Chondrocyte (in vitro differentiated cells): ENCODE measurements at regions not wholly inside any gene's neighbourhood (a gene's known extent, or its start where the extent isn't known, plus 50 kb on each side); places are given as distances from the start of the nearest gene placed in this dataset.

ENCODE experiments used
- DNase-seq: peaks from one replicate; pipeline ENCODE4 v3.0.0; 2021; ENCODE audit warnings: mixed read lengths, low spot score
- H3K27ac Mint-ChIP-seq: one replicate; pipeline ENCODE4 v1.8.0; 2021; ENCODE audit warnings: mild to moderate bottlenecking, moderate library complexity, mixed read lengths; ENCODE audit not compliant: unreplicated experiment
- H3K27me3 Mint-ChIP-seq: 2 replicates; pipeline ENCODE4 v1.8.0; 2021; ENCODE audit warnings: low read depth, mixed read lengths
- H3K36me3 Mint-ChIP-seq: 2 replicates; pipeline ENCODE4 v1.8.0; 2021; ENCODE audit warnings: low read depth, mixed read lengths
- H3K4me1 Mint-ChIP-seq: 2 replicates; pipeline ENCODE4 v1.8.0; 2021; ENCODE audit warnings: low read depth, mild to moderate bottlenecking, mixed read lengths
- H3K4me3 Mint-ChIP-seq: one replicate; pipeline ENCODE4 v1.8.0; 2021; ENCODE audit warnings: mild to moderate bottlenecking, moderate library complexity, mixed read lengths; ENCODE audit not compliant: unreplicated experiment
- H3K9me3 Mint-ChIP-seq: 2 replicates; pipeline ENCODE4 v1.8.0; 2021; ENCODE audit warnings: low read depth, mixed read lengths
- TF ChIP-seq, protein P1 (sequence below): fragments of 200-600 bp; sonication (generic); IDR thresholded peaks from 2 replicates; pipeline ENCODE4 v1.5.0; 2021; ENCODE audit warnings: antibody characterized with exemption, mild to moderate bottlenecking, moderate library complexity

DNA sequence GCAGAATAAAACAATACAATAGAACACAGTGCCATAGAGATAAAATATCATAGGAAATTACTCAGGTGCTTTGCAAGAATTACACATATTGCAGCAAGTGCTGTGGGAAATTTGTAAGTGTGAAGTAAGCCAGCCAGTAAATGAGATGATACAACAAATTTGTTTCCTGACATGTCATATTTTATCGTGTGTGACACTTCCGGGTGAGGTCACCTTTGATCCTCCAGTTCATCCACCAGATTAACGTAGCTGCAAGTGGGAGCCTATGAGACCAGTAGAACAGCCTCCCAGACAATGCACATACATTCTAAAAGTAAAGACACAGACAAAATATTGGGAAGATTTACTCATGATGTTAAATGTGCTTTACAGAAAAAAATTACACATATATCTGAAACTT is 72.2 kb downstream of the PRDM9 start:
- H3K36me3 Mint-ChIP-seq: no peaks in the 10 kb centered on the region
- peaks cover 3% of the 10 kb centered on the region for H3K4me1 Mint-ChIP-seq
- H3K27ac Mint-ChIP-seq: no peak overlapping the region
- H3K4me3 Mint-ChIP-seq: no peak overlapping the region
- DNase-seq: no peak
- TF ChIP-seq, protein P1, sequence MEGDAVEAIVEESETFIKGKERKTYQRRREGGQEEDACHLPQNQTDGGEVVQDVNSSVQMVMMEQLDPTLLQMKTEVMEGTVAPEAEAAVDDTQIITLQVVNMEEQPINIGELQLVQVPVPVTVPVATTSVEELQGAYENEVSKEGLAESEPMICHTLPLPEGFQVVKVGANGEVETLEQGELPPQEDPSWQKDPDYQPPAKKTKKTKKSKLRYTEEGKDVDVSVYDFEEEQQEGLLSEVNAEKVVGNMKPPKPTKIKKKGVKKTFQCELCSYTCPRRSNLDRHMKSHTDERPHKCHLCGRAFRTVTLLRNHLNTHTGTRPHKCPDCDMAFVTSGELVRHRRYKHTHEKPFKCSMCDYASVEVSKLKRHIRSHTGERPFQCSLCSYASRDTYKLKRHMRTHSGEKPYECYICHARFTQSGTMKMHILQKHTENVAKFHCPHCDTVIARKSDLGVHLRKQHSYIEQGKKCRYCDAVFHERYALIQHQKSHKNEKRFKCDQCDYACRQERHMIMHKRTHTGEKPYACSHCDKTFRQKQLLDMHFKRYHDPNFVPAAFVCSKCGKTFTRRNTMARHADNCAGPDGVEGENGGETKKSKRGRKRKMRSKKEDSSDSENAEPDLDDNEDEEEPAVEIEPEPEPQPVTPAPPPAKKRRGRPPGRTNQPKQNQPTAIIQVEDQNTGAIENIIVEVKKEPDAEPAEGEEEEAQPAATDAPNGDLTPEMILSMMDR: no peak
- no peaks in the 10 kb centered on the region for H3K27me3 Mint-ChIP-seq
- H3K9me3 Mint-ChIP-seq: peaks cover under 1% of the 10 kb centered on the region

DNA sequence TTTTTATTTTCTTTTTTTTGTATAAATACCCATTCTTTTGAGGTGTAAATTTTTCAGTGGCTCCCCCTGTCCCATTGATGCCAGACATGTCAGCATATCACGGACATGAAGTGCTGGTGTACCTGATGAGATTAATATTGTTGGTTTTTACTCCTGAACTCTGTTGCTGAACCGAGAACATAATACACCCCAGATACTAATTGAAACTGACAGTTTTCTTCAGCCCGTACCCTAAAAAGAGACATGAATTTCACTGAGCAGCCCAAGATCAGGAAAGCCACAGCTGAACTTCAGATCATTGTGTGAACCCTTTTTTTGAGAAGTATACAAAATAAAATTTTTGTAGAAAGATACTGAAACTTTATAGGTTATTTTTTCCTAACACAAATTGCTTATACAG is 75.7 kb downstream of the PRDM9 start:
- Mint-ChIP-seq H3K9me3 (no peaks in the 10 kb centered on the region), H3K4me1 (peaks cover 3% of the 10 kb centered on the region), H3K4me3 (no peak overlapping the region), H3K36me3 (no peaks in the 10 kb centered on the region), H3K27me3 (no peaks in the 10 kb centered on the region), H3K27ac (no peak overlapping the region)
- no peak for DNase-seq
- TF ChIP-seq, protein P1: no peak

DNA sequence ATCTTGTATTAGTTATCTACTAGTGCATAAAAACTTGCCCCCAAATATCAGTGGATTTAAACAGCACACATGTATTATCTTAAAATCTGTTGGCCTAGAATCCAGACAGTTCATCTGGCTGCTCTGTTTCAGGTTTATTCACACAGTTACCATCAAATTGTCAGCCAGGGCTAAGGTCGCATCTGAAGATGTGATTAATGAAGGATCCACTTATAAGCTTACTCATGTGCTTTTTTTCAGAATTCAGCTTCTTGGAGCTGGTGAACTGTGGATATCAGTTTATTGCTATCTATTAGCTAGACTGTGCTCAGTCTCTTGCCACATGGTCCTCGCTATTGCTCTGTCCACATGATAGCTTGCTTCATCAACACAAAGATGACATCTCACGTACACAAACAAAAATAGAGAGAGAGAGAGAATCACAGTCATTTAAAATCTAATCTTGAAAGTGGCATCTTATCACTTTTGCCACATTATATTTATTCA is 81.5 kb downstream of the PRDM9 start:
- H3K36me3 Mint-ChIP-seq: no peaks in the 10 kb centered on the region
- H3K9me3 Mint-ChIP-seq: no peaks in the 10 kb centered on the region
- no peaks in the 10 kb centered on the region for H3K4me1 Mint-ChIP-seq
- no peaks in the 10 kb centered on the region for H3K27me3 Mint-ChIP-seq
- TF ChIP-seq, protein P1: no peak
- no peak overlapping the region for H3K27ac Mint-ChIP-seq
- no peak for DNase-seq
- H3K4me3 Mint-ChIP-seq: no peak overlapping the region

DNA sequence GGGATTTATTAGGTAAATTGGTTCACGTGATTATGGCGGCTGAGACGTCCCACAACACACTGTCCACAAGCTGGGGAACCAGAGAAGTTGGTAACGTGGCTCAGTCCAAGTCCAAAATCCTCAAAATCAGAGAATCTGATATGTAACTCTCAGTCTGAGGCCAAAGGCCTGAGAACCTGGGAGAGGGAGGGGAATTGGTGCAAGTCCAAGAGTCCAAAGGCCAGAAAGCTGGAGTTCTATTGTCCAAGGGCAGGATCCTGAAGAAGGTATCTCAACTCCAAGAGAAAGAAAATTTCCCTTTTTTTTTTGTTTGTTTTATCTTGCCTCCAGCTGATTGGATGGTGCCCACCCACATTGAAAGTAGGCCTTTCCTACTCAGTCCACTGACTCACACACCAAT is 83.8 kb downstream of the PRDM9 start:
- H3K4me1 Mint-ChIP-seq: no peaks in the 10 kb centered on the region
- no peak overlapping the region for H3K27ac Mint-ChIP-seq
- H3K4me3 Mint-ChIP-seq: no peak overlapping the region
- no peaks in the 10 kb centered on the region for H3K36me3 Mint-ChIP-seq
- no peak for DNase-seq
- no peaks in the 10 kb centered on the region for H3K27me3 Mint-ChIP-seq
- no peaks in the 10 kb centered on the region for H3K9me3 Mint-ChIP-seq
- TF ChIP-seq, protein P1: no peak

DNA sequence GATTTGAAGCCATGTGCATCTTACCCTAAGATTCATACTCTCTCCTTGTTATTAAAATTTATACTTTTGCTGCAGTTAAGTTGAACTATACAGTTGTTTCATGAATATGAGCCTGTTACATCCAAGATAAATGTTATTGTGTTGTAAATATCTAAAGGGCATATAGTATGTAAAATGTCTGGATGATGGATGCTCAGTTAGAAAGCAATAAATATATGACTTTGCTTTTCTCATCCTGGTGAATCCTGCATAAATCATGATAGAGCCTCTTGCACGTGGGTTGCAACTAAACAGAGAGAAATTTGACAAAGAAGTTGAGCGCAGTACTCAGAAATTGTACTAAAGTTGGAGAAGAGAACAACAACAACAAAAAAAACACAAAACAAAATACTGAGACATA is 99.5 kb downstream of the PRDM9 start:
- peaks cover 2% of the 10 kb centered on the region for H3K27me3 Mint-ChIP-seq
- H3K4me1 Mint-ChIP-seq: no peaks in the 10 kb centered on the region
- no peaks in the 10 kb centered on the region for H3K36me3 Mint-ChIP-seq
- no peak overlapping the region for H3K4me3 Mint-ChIP-seq
- TF ChIP-seq, protein P1: no peak
- H3K9me3 Mint-ChIP-seq: peaks cover 3% of the 10 kb centered on the region
- DNase-seq: no peak
- H3K27ac Mint-ChIP-seq: no peak overlapping the region
